Stimulated activated CD8-positive, alpha-beta memory T cell treated with anti-CD3 and anti-CD28 coated beads, Interleukin-12 subunit alpha, Interleukin-12 subunit beta, amount 100 ng/mL, for 24 hours (primary cell): ENCODE measurements at regions not wholly inside any gene's neighbourhood (a gene's known extent, or its start where the extent isn't known, plus 50 kb on each side); places are given as distances from the start of the nearest gene placed in this dataset.

ENCODE experiments used
- DNase-seq: peaks from one replicate; pipeline ENCODE4 v3.0.0-alpha.2; 2020; ENCODE audit errors: extremely low read depth

DNA sequence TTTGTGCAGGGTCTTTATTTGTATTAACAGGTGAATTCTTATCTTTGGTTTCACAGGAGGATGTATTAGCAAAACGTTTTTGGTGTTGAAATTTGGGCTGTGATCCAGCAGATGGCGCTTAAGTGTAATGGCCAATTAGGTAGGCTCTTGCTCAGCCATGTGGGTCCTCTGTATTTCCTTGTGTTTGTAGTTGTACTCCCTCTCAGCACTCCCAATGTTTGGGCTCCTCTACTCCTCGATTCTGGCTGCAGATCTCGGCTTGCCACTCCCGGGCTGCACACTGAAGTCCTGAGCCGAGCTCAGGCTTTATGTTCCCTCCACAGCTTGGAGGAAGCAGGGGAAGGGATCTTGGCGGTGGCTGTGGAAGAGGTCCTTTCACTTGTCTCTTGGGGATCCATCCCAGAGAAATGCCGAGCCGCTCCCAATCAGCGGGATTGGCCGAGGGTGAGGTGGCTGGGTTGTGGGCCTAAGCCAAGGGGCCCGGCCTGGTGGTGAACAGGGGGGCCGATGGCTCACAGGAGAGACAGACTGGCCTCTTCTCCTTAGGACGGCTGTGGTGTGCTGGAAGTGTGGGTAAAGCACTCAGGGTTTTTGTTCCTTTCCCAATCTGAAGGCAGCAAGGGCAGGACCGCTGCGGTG lies 133.7 kb downstream of the AEBP2 start:
- no peak for DNase-seq

DNA sequence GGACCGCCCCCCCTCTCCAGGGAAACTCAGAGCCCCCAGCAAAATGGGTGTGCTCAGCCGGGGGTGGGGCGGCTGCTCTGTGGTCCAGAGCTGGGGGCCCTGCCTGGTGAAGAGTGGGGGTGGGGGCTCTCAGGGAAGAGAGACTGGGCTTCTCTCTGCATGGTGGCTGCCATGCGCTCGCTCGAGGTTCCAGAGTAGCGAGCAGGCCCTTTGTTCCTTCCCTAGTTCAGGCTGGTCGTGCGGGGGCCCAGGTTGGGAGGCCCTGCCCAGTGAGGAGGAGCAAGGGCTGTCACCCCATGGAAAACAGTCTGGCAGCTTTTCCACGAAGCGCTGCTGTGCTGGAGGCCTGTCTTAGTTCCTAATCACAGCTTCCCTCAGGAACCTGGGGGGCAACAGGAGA lies 134.6 kb downstream of the AEBP2 start:
- no peak for DNase-seq

DNA sequence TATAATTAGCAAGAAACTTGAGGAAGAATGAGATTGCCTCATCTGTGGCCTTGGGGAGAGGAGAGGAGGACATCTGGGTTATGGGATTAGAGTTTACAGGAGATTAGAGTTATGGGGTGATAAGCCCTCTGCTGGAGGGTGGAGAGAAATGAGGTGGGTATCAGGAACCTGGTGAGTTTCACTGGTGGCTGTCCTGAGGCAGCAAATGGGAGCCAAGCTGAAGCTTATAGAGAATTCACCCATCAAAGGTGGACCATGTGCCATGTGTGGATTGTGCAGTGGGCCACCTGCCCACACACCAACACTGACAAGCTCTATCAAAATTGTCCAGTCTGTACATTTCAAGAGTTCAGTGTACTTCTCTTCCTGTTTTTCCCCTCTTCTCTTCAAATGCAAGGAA lies 135.3 kb downstream of the AEBP2 start:
- no peak for DNase-seq

DNA sequence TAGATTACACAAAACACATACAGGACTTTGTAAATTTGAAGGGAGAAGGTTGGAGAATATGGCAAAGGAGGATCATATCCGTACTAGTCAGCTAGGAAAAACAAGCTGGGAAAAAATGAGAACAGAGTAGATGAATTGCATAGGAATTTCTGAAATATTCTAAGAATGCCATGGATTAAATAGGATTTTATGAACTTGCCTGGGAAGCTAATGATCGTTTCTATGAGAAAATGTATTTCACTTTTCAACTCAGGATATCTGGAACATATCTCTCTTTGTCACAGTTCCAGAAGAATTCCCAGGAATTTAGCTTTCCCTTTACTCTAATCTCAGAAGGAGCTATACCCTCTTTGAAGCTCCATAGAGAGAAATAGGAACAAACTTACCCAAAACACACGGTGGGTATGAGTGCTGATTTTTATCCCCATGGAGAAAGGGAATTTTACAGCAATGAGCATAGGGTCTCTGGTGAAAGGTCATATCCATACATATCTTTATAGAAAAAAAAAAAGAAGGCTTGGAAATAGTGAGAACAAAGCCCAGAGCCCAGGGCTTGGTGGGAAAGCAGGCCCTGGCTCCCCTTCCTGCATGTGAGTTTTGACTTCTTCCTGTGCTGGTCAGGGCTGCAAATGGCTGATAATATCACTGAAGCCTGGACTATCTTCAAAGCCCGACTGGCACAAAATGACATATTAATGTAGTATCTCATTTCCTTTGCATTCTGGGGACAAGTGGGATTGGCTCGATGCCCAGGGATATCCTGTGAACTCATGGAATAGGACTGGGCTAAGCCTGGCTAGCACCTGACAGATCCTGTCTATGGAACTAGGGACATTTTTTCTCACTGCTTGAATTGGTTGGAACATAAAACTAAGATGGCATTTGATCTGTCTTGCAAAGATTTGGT lies 136.3 kb downstream of the AEBP2 start:
- DNase-seq, result no peak

DNA sequence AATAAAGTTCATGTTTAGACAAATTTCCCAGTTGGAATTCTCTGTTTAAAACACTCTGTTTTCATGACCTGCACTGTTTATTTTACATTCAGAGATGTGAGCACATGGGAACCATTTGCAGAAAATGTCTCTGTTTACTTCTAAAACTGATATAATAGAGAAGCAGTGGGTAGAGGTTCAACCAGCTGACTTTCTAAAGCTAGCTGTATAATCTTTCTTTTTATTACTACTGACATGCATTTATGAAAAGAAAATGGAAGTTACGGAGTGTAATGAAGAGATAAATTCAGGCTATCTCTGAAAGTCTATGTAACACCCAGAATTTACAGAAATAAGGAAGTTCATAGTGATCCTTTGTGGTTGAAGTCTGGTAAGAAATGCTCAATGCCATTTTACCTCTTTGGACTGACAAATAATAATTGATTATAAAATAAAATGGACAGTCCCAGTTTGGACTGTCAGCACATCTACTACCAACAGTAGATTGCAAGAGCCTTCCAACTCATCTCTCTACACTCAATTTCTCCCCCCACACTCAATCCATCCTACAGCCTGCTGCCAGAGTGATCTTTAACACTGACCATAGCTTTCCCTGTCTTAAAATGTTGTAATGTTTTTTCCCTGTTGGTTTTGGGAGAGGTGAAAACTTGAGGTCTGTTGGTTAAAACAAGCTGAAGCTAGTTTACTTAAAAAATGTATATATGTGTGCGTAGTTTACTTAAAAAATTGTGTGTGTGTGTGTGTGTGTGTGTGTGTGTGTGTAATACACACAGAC lies 137.4 kb downstream of the AEBP2 start:
- no peak for DNase-seq

DNA sequence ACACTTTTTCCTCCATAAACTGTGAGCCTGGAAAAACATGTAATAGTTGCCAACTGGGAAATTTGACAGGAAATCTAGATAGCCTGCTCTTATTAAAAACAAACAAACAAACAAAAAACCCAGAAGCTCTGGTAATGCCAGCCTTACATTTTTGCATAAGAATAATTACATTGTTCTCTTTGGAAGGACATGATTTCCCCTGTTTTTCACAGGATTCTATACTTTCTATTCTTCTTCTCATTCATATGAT lies 137.9 kb downstream of the AEBP2 start:
- DNase-seq, result no peak

DNA sequence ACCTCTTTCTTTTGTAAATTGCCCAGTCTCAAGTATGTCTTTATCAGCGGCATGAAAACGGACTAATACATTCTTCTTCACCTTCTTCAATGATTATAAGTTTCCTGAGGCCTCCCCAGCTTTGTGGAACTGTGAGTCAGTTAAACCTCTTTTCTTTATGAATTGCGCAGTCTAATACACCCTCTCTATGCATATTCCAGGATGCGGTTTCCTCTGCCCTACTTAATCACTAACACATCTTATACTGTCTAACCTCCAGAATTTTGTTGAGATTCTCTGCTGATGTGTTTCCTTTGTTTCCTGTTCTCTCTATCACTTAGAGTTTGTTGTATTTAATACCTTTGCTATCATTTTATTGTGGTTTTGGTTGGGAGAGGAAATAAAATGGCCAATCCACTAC lies 145.4 kb downstream of the AEBP2 start:
- DNase-seq, result no peak

DNA sequence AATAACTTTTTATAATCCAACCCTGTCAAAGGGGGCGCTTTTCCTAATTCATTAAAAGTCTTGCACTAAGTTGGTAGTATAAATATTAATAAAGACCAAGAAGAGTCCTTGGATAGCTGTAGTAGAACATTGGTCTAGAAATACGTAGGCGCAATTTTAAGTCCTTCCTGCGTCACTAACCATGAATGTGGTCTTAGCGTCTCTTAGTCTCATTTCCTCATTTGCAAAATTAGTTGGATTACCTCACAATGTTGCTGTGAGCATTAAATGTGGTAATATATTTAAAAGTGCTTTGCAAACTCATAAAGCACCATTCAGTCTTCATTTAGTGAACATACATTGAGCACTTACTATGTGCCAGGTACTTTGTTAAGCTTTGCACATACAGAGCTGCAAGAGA lies 149.7 kb downstream of the AEBP2 start:
- DNase-seq, result no peak

DNA sequence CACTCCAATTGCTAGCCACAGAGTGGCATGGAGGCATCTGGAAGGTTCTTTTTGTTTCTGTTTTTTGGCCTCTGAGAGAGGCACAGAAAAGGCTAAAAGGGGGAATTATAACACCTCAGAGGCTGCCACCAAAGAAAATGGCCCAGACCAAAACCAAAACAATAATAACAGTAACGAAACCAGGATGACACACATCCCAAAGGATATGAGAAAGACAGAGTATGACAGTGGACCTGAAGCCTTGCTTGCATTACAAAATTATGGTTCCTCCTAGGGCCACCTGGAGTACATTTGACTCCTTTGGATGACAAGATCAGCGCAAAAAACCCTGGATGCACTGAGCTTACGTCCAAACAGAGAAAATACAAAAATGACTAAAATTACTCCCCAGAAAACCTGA lies 152.7 kb downstream of the AEBP2 start:
- DNase-seq, result no peak

DNA sequence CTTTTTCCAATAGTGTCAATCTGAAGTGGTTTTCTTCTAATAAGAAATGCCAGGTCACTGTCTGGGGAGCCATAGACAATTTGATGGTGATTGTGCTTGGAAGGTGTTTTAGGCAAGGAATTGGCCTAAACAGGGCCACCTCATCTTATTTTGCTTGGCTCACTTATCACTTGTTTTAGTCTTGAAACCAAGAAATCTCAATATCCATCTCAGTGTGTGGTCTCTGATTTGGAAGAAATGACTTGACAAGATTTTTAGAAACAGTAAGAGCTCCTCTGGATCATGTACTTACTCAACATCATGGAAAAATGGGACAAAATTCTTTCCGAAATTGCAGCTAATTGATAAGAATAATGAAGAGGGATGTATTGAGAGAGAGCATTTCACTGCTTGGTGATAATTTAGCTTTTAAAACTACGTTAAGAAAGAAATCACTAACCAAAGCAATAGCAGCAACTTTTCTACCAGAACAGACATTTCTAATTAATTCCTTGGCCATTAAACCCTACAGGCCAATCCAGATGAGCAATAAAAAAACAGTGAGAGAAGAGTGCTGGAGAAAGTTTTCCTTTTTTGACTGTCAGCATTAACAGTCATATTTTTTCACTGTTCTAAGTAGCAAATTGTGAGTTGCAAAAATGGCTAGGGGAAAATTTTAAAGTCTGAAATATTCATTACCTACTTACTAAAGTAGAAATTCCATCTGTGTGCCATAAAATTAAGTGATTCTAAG lies 157.3 kb downstream of the AEBP2 start:
- no peak for DNase-seq

DNA sequence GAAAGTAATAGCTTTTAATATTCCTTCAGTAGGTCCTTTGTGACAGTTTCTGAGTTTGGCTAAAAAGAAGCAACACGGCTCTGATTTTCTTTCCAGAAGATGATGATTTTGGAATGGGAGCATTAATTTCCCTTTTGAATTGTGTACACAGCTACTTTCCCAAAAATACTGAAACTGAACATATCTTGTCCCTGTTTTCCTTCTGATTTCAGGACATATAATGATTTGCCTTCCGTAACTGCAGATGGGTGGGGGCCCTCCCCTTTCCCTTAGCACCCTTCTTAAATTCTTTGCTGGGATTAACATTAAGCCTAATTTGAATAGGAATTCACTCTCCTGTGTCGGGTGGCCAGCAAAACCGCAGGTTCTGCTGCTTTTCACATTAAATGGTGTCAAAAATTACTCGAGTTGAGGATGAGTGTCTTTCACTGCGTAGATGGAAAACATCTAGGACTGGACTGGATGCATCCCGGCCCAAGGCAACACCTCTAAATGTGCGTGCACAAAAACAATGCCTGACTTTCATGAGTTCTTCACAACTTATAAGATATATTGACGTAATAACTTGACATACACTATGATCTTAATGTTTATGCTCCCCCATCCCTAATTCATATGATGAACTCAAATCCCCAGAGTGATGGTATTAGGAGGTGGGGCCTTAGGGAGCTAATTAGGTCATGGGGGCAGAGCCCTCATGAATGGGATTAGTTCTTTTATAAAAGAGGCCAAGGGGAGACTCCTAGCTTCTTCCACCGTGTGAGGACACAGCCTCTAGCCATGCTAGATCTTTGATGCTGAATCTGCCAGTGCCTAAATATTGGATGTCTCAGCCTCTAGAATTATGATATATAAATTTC lies 158.1 kb downstream of the AEBP2 start:
- DNase-seq, result no peak

DNA sequence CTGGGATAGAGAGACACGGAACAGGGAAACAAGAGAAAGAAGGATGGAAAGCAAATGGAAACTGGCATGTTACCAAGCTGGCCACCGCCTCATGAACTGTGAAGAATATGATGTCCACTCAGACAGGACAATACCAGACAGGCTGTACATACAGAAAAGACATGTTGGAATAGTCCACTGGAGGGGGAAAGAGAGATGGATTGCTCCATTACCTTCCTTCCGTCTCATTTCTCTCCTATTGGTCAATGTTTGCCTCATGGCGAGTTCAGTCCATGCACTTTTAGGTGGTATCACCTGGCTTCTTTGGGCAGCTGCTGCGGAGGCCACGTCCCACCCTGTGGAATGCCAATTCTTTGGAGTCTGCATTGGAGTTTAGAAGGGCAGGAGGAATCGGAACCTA lies 166.4 kb downstream of the AEBP2 start:
- DNase-seq, result no peak

DNA sequence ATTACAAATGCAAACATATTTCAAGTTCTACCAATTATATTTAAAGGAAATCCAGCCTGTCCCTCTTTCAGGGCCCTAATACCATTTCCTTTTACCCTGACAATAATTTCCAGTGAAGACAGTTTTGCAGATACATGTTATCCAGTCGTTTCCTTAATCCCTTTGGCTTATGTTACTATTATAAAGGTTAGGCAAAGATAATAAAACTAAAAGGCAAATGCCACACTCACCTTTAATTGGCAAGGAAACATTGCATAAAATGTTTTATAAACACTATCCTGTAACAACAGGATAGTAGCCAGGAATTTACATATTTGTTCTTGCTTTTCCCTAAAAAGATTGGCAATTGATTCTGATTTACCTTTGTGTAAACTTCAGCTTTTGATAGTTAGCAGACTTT lies 168.7 kb downstream of the AEBP2 start:
- no peak for DNase-seq

DNA sequence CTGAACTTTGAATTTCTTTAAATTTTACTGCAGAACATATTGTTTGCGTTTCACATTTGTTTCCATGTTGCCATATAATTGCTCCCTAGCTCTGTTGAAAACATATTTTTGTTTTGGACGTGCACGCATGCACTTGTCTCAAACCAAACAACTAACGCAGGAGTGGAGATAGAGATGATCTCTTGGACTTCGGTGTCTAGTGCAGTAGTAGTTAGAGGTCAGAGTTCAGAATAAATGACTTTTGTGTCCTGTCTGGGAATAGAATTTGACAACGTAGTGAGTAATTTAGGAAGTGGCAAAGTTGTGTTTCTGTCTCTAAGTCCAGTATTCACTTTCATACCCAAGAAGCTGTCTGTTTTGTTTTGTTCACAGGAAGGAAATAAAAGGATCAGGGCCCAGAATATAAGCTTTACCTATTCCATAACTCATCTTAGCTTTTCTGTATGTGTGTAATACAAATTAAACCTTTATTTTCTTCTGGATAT lies 173.8 kb downstream of the AEBP2 start:
- no peak for DNase-seq

DNA sequence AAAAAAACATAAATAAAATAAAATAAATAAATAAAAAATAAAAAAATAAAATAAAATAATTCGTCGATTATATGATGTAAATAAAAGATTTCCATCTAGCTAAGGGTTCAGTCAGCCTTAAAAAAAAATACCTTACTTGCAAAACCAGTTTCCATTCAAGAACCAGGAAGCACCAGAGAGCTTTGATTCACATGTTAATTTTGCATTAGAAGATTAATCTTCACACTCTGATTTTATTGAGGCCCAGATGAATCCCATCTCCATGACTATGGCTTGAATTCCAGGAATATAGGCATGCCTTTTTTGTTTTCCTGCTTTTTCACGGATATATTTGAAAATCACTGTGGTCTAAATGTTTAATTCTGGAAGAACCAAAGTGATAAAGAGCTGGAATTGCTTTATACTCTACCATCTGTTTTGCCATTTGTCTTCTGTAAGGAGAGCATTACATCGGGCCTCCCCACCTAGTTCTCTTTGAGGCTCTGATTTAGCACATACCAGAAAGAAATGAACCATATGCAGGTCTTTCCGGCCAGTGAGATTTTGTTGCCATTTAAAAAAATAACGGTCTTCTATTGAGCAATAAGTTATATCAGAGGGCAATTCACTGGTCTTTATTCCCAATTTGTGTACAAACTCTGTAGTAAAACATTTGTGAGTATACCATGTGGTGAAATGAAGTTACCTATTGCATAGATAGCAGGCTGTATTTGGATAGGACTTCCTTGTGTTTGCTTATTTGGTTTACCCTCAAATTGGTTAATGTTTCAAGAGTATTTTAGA lies 175.5 kb downstream of the AEBP2 start:
- no peak for DNase-seq

DNA sequence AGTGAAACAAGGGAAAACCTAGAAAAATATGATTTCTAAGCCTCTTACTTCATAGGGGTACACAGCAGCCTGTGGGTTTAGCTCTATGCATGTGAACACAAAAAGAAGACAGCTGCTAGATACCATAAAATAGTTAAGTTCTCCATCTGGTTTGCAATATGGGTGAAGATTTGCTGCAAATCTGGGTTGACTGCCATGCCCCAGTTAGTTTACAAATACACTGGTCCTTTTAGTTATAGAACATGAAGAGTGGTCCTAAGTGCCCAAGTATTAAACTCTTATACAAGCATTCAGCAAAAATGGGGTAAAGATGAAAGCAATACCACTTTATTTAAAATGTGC lies 176.1 kb downstream of the AEBP2 start:
- no peak for DNase-seq

DNA sequence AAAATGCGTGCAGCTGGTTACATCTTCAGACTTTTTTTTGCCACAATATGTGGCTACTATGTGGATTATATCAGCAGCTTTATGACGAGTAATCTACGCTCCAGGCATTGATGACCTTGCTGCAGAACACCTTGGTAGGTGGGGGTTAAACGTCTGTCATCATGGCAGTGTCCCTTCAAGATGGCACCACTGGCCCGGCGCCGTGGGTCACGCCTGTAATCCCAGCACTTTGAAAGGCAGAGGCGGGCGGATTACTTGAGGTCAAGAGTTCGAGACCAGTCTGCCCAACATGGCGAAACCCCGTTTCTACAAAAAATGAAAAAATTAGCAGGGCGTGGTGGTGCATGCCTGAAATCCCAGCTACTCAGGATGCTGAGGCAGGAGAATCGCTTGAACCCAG lies 177.5 kb downstream of the AEBP2 start:
- DNase-seq, result no peak

DNA sequence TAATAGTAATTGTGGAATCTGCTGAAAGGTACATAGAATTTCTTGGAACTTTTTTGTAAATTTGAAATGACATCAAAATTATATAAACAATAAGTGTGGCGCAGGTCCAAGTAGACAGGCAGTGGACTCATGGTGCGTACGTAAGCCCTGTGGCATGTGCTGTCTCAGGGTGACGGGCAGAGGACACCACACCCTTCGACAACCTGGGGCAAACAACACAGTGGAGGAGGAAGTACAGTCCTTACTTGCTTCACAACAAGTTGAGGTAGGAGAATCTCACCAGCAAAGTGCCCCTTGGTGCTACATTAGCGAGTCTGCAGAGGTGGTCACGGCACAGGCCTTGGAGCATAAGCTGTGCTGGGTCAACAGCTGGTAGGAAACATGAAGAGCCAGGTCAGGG lies 180.9 kb downstream of the AEBP2 start:
- no peak for DNase-seq

DNA sequence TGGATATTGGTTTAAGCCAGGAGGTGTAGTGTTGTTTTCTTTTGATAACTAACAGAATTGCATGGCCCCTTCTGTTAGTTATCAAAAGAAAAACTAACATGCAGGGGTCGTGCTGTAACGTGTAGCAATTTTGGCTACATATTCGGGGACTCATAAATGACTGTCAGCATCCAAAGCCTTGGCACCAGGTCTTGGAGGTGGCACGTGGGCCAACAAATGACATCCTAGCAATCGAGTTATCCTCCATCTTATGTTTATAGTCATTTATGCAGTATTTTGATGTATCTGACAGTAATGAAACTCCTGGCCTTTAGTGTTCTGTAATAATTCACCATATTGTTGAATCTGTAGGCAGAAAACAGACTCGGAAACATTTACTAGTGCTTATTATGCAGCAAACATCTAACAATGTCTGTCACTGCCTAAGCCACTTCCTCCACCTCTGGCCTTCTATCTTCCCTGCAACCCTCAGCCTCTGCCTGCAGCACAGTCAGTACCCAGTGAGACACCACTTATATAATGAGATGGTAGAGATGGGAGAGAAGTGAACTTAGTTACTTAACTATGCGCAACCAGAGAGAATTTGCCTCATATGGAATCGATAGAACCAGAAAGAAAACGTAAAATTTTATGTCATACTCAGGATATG lies 184.6 kb downstream of the AEBP2 start:
- DNase-seq, result no peak

DNA sequence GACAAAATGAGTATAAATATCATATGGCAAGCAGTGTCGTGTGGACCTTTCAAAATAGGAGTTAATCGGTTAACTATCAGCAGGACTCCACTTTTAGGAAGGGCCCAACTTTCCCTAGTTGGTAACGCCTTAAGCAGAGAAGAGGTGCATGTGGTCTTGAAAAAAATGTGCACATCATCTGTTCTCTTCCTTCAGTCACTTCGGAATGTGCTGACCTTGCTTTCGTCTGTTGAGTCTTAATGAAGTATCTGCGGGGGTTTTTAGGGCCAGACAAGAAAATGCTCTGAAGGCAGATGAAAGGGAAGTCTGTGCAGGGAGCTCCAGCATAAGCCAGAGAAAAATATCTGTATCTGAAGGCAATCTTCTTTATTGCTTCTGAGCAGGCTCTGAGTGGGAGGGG lies 185.2 kb downstream of the AEBP2 start:
- no peak for DNase-seq
